A549 (cell line): ENCODE measurements at regions not wholly inside any gene's neighbourhood (a gene's known extent, or its start where the extent isn't known, plus 50 kb on each side); places are given as distances from the start of the nearest gene placed in this dataset.

Experiments used
- CBX2 ChIP-seq: fragments of 200-600 bp; sonication (generic); IDR thresholded peaks from 2 replicates; pipeline ENCODE4 v1.6.1; 2016; ENCODE audit warnings: low read depth, mild to moderate bottlenecking, borderline replicate concordance
- HOXB5 ChIP-seq: fragments of 250-450 bp; sonication (Bioruptor Pico); IDR thresholded peaks from 2 replicates; pipeline ENCODE4 v1.5.0; 2020; ENCODE audit warnings: mild to moderate bottlenecking, moderate library complexity
- MYC ChIP-seq: IDR thresholded peaks from 2 replicates; pipeline ENCODE4 v1.6.1; 2012; ENCODE audit warnings: mild to moderate bottlenecking, inconsistent platforms, low read length, improper control_type of control experiment, borderline replicate concordance
- RARB ChIP-seq: fragments of 250-450 bp; sonication (Bioruptor Pico); IDR thresholded peaks from 2 replicates; pipeline ENCODE4 v1.8.0; 2021; ENCODE audit warnings: mild to moderate bottlenecking, moderate library complexity
- TF ChIP-seq, protein P1 (sequence below): fragments of >200 bp; sonication (Bioruptor Twin); formaldehyde crosslinking; IDR thresholded peaks from 3 replicates; pipeline ENCODE4 v1.5.1; 2016
- TF ChIP-seq, protein P2 (sequence below): fragments of 200-600 bp; sonication (generic); IDR thresholded peaks from 2 replicates; pipeline ENCODE4 v1.6.1; 2016; ENCODE audit warnings: antibody characterized with exemption, mild to moderate bottlenecking, moderate library complexity
- TF ChIP-seq, protein P3 (sequence below): IDR thresholded peaks from 2 replicates; pipeline ENCODE4 v1.6.1; 2012

DNA sequence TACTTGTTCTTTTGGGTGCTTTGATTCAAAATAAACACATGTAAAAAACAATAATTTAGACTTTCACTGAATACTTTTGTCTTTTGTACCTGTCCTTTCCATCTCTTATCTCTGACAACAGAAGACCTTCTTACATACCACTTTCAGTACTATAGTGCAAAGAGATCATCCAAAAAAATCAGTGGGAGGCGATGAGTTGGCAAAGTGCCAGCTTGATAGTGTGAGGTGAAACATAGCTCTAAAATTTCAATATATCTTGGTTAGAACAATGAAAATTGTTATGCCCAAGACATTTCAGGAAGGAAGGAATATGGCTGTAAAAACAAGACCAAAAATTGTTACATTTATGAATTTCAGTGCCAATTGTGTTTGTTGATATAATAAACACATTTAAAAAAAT, 390.2 kb upstream of the COBL start:
- TF ChIP-seq MYC (no peak), HOXB5 (CRISPR knock-in tag) (no peak), CBX2 (no peak), RARB (CRISPR knock-in tag) (no peak)
- TF ChIP-seq, protein P1, sequence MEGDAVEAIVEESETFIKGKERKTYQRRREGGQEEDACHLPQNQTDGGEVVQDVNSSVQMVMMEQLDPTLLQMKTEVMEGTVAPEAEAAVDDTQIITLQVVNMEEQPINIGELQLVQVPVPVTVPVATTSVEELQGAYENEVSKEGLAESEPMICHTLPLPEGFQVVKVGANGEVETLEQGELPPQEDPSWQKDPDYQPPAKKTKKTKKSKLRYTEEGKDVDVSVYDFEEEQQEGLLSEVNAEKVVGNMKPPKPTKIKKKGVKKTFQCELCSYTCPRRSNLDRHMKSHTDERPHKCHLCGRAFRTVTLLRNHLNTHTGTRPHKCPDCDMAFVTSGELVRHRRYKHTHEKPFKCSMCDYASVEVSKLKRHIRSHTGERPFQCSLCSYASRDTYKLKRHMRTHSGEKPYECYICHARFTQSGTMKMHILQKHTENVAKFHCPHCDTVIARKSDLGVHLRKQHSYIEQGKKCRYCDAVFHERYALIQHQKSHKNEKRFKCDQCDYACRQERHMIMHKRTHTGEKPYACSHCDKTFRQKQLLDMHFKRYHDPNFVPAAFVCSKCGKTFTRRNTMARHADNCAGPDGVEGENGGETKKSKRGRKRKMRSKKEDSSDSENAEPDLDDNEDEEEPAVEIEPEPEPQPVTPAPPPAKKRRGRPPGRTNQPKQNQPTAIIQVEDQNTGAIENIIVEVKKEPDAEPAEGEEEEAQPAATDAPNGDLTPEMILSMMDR, result no peak
- TF ChIP-seq, protein P2, sequence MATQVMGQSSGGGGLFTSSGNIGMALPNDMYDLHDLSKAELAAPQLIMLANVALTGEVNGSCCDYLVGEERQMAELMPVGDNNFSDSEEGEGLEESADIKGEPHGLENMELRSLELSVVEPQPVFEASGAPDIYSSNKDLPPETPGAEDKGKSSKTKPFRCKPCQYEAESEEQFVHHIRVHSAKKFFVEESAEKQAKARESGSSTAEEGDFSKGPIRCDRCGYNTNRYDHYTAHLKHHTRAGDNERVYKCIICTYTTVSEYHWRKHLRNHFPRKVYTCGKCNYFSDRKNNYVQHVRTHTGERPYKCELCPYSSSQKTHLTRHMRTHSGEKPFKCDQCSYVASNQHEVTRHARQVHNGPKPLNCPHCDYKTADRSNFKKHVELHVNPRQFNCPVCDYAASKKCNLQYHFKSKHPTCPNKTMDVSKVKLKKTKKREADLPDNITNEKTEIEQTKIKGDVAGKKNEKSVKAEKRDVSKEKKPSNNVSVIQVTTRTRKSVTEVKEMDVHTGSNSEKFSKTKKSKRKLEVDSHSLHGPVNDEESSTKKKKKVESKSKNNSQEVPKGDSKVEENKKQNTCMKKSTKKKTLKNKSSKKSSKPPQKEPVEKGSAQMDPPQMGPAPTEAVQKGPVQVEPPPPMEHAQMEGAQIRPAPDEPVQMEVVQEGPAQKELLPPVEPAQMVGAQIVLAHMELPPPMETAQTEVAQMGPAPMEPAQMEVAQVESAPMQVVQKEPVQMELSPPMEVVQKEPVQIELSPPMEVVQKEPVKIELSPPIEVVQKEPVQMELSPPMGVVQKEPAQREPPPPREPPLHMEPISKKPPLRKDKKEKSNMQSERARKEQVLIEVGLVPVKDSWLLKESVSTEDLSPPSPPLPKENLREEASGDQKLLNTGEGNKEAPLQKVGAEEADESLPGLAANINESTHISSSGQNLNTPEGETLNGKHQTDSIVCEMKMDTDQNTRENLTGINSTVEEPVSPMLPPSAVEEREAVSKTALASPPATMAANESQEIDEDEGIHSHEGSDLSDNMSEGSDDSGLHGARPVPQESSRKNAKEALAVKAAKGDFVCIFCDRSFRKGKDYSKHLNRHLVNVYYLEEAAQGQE, result no peak
- TF ChIP-seq, protein P3, sequence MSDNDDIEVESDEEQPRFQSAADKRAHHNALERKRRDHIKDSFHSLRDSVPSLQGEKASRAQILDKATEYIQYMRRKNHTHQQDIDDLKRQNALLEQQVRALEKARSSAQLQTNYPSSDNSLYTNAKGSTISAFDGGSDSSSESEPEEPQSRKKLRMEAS, result no peak
